Spleen (tissue), 11 donors: ENCODE measurements at regions not wholly inside any gene's neighbourhood (a gene's known extent, or its start where the extent isn't known, plus 50 kb on each side); places are given as distances from the start of the nearest gene placed in this dataset.

Experiments used
- DNase-seq: peaks from one replicate; pipeline ENCODE4 v3.0.0-alpha.2; 2020
- H3K27ac ChIP-seq, 8 donors: fragments of 200-600 bp; sonication (generic) in 7 of 8; 1 replicate in 4 of 8; 2 replicates in 4 of 8; pipeline versions ENCODE4 v1.5.0 to v1.8.0; 2016 to 2021; ENCODE audit warnings: inconsistent platforms in 4 of 8, mild to moderate bottlenecking in 4 of 8, moderate library complexity in 1 of 8
- H3K27me3 ChIP-seq, 7 donors: fragments of 200-600 bp; sonication (generic) in 6 of 7; replicated peaks in 1 of 7; 1 replicate in 4 of 7; 2 replicates in 3 of 7; pipeline versions ENCODE4 v1.5.0 to v1.8.0; 2016 to 2021; ENCODE audit warnings: inconsistent platforms in 3 of 7, mild to moderate bottlenecking in 1 of 7
- H3K36me3 ChIP-seq, 6 donors: fragments of 200-600 bp; sonication (generic) in 5 of 6; 1 replicate in 4 of 6; 2 replicates in 2 of 6; pipeline versions ENCODE4 v1.5.0 to v1.8.0; 2016 to 2021; ENCODE audit warnings: inconsistent platforms in 2 of 6
- H3K4me1 ChIP-seq, 6 donors: fragments of 200-600 bp; sonication (generic) in 5 of 6; 1 replicate in 3 of 6; 2 replicates in 3 of 6; pipeline versions ENCODE4 v1.5.0 to v1.8.0; 2016 to 2021; ENCODE audit warnings: inconsistent platforms in 3 of 6
- H3K4me3 ChIP-seq, 8 donors: fragments of 200-600 bp; sonication (generic) in 7 of 8; 1 replicate in 4 of 8; 2 replicates in 4 of 8; pipeline versions ENCODE4 v1.5.0 to v1.8.0; 2016 to 2021; ENCODE audit warnings: inconsistent platforms in 4 of 8, mild to moderate bottlenecking in 4 of 8, moderate library complexity in 2 of 8
- H3K9me3 ChIP-seq, 8 donors: fragments of 200-600 bp; sonication (generic) in 7 of 8; 1 replicate in 4 of 8; 2 replicates in 4 of 8; pipeline versions ENCODE4 v1.5.0 to v1.8.0; 2016 to 2021; ENCODE audit warnings: inconsistent platforms in 4 of 8
- CTCF ChIP-seq, 11 experiments: fragments of 200-600 bp in 7 of 11; fragments of 450-650 bp in 4 of 11; sonication (generic) in 4 of 11; IDR thresholded peaks in 8 of 11; conservative IDR thresholded peaks in 3 of 11; 1 replicate in 7 of 11; 2 replicates in 4 of 11; pipeline versions ENCODE4 v1.4.0 to v1.8.0; 2016 to 2021; ENCODE audit warnings: antibody characterized with exemption in 11 of 11, inconsistent platforms in 4 of 11, mild to moderate bottlenecking in 1 of 11
- POLR2A ChIP-seq, 3 donors: fragments of 450-650 bp; IDR thresholded peaks; one replicate each; pipeline ENCODE4 v1.5.1; 2017; ENCODE audit warnings: antibody characterized with exemption in 3 of 3, mild to moderate bottlenecking in 1 of 3
- POLR2AphosphoS5 ChIP-seq, 3 donors: sonication (generic); formaldehyde crosslinking; IDR thresholded peaks; one replicate each; pipeline ENCODE4 v1.5.1; 2017; ENCODE audit warnings: antibody characterized with exemption in 3 of 3
- WGBS, 5 donors: extraction: QIAGEN DNeasy Blood & Tissue Kit in 3 of 5; methylation state at CpG; one replicate each; pipeline versions ENCODE4 v1.1.5 to v1.1.7; 2013 to 2018; 5-methylcytosine and 5-hydroxymethylcytosine counted together
- intact Hi-C: fragments of 100-400 bp; cut with DNase I; formaldehyde crosslinking; loops from one replicate; pipeline ENCODE4 v1.15.0; 2023; ENCODE audit warnings: low total_unique reads
- donor health status: healthy with polysubstance abuse.
- donor health status: DM: no; HTN: no; CAD: no; lungs with moderate emphysema.
- donor health status: DM: no; HTN: no; CAD: no.
- donor health status: Bipolar disorder and iron deficiency.
- donor health status: healthy.
- donor health status: DM: no; HTN: no; CAD: no.
- donor health status: DM: yes; HTN: yes; CAD: no.

- whole genome bisulfite sequencing, 5 donors = 43 to 55% (median 47%) methylated on average over 5 of the region's 5 CpGs
- TF ChIP-seq POLR2A (IDR thresholded peaks at IDR 0.05) (no peak), CTCF (IDR thresholded peaks at IDR 0.05 in 8 of 11, conservative IDR thresholded peaks at IDR 0.05 in 3 of 11) (peak in 6 of 11 experiments; percentile 8 to 34 (median 29))
Measured at GRCh38 chr10:128530301-128530700, 404.1 kb upstream of the MKI67 start.

DNA sequence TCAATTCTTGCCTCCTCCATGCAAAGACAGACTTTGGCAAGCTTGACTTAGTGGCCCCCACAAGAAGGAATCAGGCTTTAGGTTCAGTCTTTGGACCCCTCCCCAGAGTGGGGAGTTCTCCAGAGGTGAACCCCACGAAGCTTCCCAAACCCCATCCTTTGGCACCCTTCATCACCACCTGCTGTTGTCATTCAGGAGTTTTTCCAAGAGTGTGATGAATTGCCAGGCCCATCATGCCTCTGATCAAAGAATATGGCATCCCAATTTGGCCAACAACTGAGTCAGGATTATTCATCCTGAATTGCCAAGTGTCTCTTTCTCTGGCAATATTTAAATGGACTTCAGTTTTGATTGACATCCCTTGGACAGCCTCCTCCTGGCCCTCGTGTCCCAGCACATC lies 404.7 kb upstream of the MKI67 start:
- intact Hi-C loops = no loop called here
- no peak for DNase-seq
- 50 to 65% (median 57%) methylated on average over 2 of the region's 2 CpGs for WGBS, 5 donors
- Histone ChIP-seq H3K36me3 (no peaks in the 10 kb centered on the region), H3K27ac (no peak overlapping the region), H3K4me1 (no peaks in the 10 kb centered on the region), H3K9me3 (no peaks in the 10 kb centered on the region), H3K27me3 (peaks cover 0 to 36% (median 0%) of the 10 kb centered on the region in 7 donors), H3K4me3 (no peak overlapping the region)
- TF ChIP-seq POLR2AphosphoS5 (IDR thresholded peaks at IDR 0.05) (no peak), CTCF (IDR thresholded peaks at IDR 0.05 in 8 of 11, conservative IDR thresholded peaks at IDR 0.05 in 3 of 11) (no peak), POLR2A (IDR thresholded peaks at IDR 0.05) (no peak)

More at GRCh38 chr10:128530301-128530700, 404.1 kb upstream of the MKI67 start:
- Histone ChIP-seq H3K9me3 (no peaks in the 10 kb centered on the region), H3K4me3 (no peak overlapping the region), H3K27me3 (peaks cover 0 to 29% (median 0%) of the 10 kb centered on the region in 7 donors), H3K4me1 (no peaks in the 10 kb centered on the region), H3K36me3 (no peaks in the 10 kb centered on the region), H3K27ac (no peak overlapping the region)
- intact Hi-C loops = no loop called here
- no peak for DNase-seq

DNA sequence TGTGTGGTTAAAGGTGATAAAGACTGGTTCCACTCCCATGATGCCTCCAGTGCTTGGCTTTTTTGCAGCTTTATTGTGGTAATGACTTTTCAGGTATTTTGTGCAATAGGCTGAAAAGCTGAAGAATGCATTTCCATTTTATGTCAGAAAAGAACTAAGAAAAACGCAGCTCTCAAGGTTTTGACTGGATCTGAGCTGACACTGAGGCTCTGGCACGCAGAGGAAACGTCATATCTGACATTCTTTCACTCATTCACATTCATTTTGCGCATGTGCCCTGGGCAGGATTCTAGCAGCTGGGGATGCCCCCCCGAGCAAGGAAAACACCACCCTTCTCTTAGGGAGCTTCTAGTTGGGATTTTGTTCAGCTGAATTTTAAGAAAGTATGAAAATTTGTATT lies 408.5 kb upstream of the MKI67 start:
- 56 to 67% (median 59%) methylated on average over 5 of the region's 5 CpGs for WGBS, 5 donors
- TF ChIP-seq POLR2A (IDR thresholded peaks at IDR 0.05) = no peak
- TF ChIP-seq CTCF (IDR thresholded peaks at IDR 0.05 in 8 of 11, conservative IDR thresholded peaks at IDR 0.05 in 3 of 11) = no peak
- TF ChIP-seq POLR2AphosphoS5 (IDR thresholded peaks at IDR 0.05) = no peak
- no peak for DNase-seq
- intact Hi-C loops = no loop called here
- H3K27me3 ChIP-seq = peaks cover 0 to 64% (median 10%) of the 10 kb centered on the region in 7 donors
- H3K36me3 ChIP-seq = no peaks in the 10 kb centered on the region
- no peak overlapping the region for H3K27ac ChIP-seq
- H3K9me3 ChIP-seq = no peaks in the 10 kb centered on the region
- H3K4me3 ChIP-seq = no peak overlapping the region
- H3K4me1 ChIP-seq = no peaks in the 10 kb centered on the region

DNA sequence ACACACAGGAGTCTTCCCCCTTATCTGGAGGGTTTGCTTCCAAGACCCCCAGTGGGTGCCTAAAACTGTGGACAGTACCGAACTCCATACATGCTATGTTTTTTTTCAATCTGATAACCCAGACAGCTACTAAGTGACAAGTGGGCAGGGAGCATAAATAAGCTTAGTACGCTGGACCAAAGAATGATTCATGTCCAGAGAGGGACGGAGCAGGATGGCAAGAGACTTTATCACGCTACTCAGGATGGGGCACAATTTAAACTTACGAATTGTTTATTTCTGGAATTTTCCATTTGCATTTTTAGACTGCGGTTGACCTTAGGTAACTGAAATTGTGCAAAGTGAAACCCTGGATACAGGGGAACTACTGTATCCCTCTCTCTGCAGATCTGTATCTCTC lies 410.0 kb upstream of the MKI67 start:
- no peaks in the 10 kb centered on the region for H3K9me3 ChIP-seq
- H3K27me3 ChIP-seq = peaks cover 0 to 79% (median 24%) of the 10 kb centered on the region in 7 donors
- 56 to 67% (median 63%) methylated on average over 6 of the region's 6 CpGs for WGBS, 5 donors
- DNase-seq = no peak
- no peak overlapping the region for H3K4me3 ChIP-seq
- TF ChIP-seq CTCF (IDR thresholded peaks at IDR 0.05 in 8 of 11, conservative IDR thresholded peaks at IDR 0.05 in 3 of 11) (no peak), POLR2A (IDR thresholded peaks at IDR 0.05) (no peak), POLR2AphosphoS5 (IDR thresholded peaks at IDR 0.05) (no peak)
- H3K27ac ChIP-seq = no peak overlapping the region
- no peaks in the 10 kb centered on the region for H3K36me3 ChIP-seq
- intact Hi-C loops = no loop called here
- H3K4me1 ChIP-seq = peaks cover 0 to 5% (median 0%) of the 10 kb centered on the region in 6 donors
